HCT116 (cell line): ENCODE measurements at regions not wholly inside any gene's neighbourhood (a gene's known extent, or its start where the extent isn't known, plus 50 kb on each side); places are given as distances from the start of the nearest gene placed in this dataset.

Source experiments
- ATAC-seq: fragments of 200-7000 bp; cut with Tn5 transposase; 2 replicates; pipeline ENCODE4 v1.9.1; 2020; ENCODE audit warnings: mild to moderate bottlenecking, moderate library complexity
- BruUV-seq: library from RNA; stranded (reverse); fragments of 400-500 nt; replicated peaks from 2 replicates; lab custom pipeline; 2021; lab: Mats Ljungman, UMichigan
- CTCF ChIA-PET: fragments of 300-600 bp; sonication (Branson Sonifier 250); formaldehyde crosslinking; loops from one replicate; lab custom pipeline; 2021; ENCODE audit warnings: antibody characterized with exemption; lab: Charles Lee
- POLR2A ChIA-PET: fragments of 300-600, 350-600 bp; sonication (Branson Sonifier 250); formaldehyde crosslinking; loops from one replicate; lab custom pipeline; 2021; ENCODE audit warnings: antibody characterized with exemption; lab: Charles Lee
- RAD21 ChIA-PET, 2 experiments: fragments of 300-600 bp; sonication (Branson Sonifier 250); formaldehyde crosslinking; loops; one replicate each; lab custom pipeline; 2023; ENCODE audit warnings: low total read pairs in 2 of 2; ENCODE audit not compliant: uncharacterized antibody in 2 of 2, unreplicated experiment in 2 of 2, low non-redundant PET in 1 of 2; lab: Charles Lee
- DNase-seq: peaks from one replicate; pipeline ENCODE4 v3.0.0-alpha.2; 2010; ENCODE audit warnings: low read depth, low spot score
- H2AFZ ChIP-seq: fragments of 200-600 bp; shearing (Covaris generic), sonication (generic); 2 replicates; pipeline ENCODE4 v1.6.1; 2017; ENCODE audit warnings: low read depth, mixed run types, mixed read lengths, antibody characterized with exemption, low read length; ENCODE audit not compliant: poor library complexity, severe bottlenecking
- H3K27ac ChIP-seq: 2 replicates; pipeline ENCODE4 v1.5.1; 2012; ENCODE audit warnings: low read depth, low read length
- H3K27me3 ChIP-seq: fragments of 200-600 bp; sonication (generic); 2 replicates; pipeline ENCODE4 v1.6.1; 2016; ENCODE audit warnings: mixed run types, low read length, mixed read lengths; ENCODE audit not compliant: insufficient read depth
- H3K36me3 ChIP-seq, 2 experiments: fragments of 200-500 bp in 1 of 2; fragments of 200-600 bp in 1 of 2; sonication (Bioruptor generic) in 1 of 2; sonication (generic) in 1 of 2; 2 replicates each; pipeline versions ENCODE4 v1.5.1 to v1.6.1; 2014 to 2016; ENCODE audit warnings: low read length in 2 of 2, inconsistent platforms in 1 of 2, mixed read lengths in 1 of 2, mixed run types in 1 of 2; ENCODE audit not compliant: insufficient read depth in 2 of 2, control insufficient read depth in 1 of 2
- H3K4me1 ChIP-seq, 2 experiments: fragments of 200-600 bp in 1 of 2; sonication (generic) in 1 of 2; 2 replicates each; pipeline versions ENCODE4 v1.5.1 to v1.6.1; 2012 to 2017; ENCODE audit warnings: low read length in 2 of 2, inconsistent platforms in 1 of 2, mild to moderate bottlenecking in 1 of 2, mixed read lengths in 1 of 2, mixed run types in 1 of 2, moderate library complexity in 1 of 2; ENCODE audit not compliant: insufficient read depth in 2 of 2, control insufficient read depth in 1 of 2
- H3K4me2 ChIP-seq: fragments of 200-600 bp; sonication (generic); 2 replicates; pipeline ENCODE4 v1.6.1; 2017; ENCODE audit warnings: mixed run types, low read length, mixed read lengths
- H3K4me3 ChIP-seq, 2 experiments: fragments of 200-600 bp in 1 of 2; sonication (generic) in 1 of 2; replicated peaks in 1 of 2; 2 replicates each; pipeline ENCODE4 v1.5.1; 2011 to 2016; ENCODE audit warnings: low read length in 2 of 2, control low read depth in 1 of 2, low read depth in 1 of 2, mild to moderate bottlenecking in 1 of 2, mixed read lengths in 1 of 2, mixed run types in 1 of 2
- H3K79me2 ChIP-seq: fragments of 200-600 bp; sonication (generic); 2 replicates; pipeline ENCODE4 v1.6.1; 2017; ENCODE audit warnings: mild to moderate bottlenecking, mixed run types, low read length, moderate library complexity, mixed read lengths; ENCODE audit not compliant: insufficient read depth
- H3K9ac ChIP-seq: fragments of 200-600 bp; sonication (generic); 2 replicates; pipeline ENCODE4 v1.6.1; 2016; ENCODE audit warnings: low read length, mixed read lengths
- H3K9me2 ChIP-seq: fragments of 200-600 bp; sonication (generic), shearing (Covaris generic); 2 replicates; pipeline ENCODE4 v1.6.1; 2017; ENCODE audit warnings: mixed run types, mild to moderate bottlenecking, moderate library complexity; ENCODE audit not compliant: insufficient read depth
- H3K9me3 ChIP-seq, 2 experiments: fragments of 200-500 bp in 1 of 2; fragments of 200-600 bp in 1 of 2; sonication (Bioruptor generic) in 1 of 2; sonication (generic) in 1 of 2; 2 replicates each; pipeline ENCODE4 v1.6.1; 2014 to 2017; ENCODE audit warnings: low read length in 2 of 2, mixed read lengths in 2 of 2, inconsistent platforms in 1 of 2, low read depth in 1 of 2, mild to moderate bottlenecking in 1 of 2, mixed run types in 1 of 2, moderate library complexity in 1 of 2; ENCODE audit not compliant: control insufficient read depth in 1 of 2, insufficient read depth in 1 of 2
- H4K20me1 ChIP-seq: fragments of 200-600 bp; sonication (generic), shearing (Covaris generic); 2 replicates; pipeline ENCODE4 v1.6.1; 2017; ENCODE audit warnings: mixed run types, mild to moderate bottlenecking, moderate library complexity; ENCODE audit not compliant: insufficient read depth
- CBX3 ChIP-seq: IDR thresholded peaks from 2 replicates; pipeline ENCODE4 v1.6.1; 2012; ENCODE audit warnings: low read depth
- CEBPB ChIP-seq: IDR thresholded peaks from 2 replicates; pipeline ENCODE4 v1.6.1; 2012; ENCODE audit warnings: low read depth
- CTCF ChIP-seq, 3 experiments: fragments of 200-600 bp in 1 of 3; sonication (generic) in 1 of 3; IDR thresholded peaks in 2 of 3; conservative IDR thresholded peaks in 1 of 3; 2 replicates each; pipeline ENCODE4 v1.5.1; 2012 to 2017; ENCODE audit warnings: low read depth in 2 of 3, low read length in 2 of 3, antibody characterized with exemption in 1 of 3, borderline replicate concordance in 1 of 3, control low read depth in 1 of 3, mild to moderate bottlenecking in 1 of 3, mixed read lengths in 1 of 3, mixed run types in 1 of 3, moderate library complexity in 1 of 3; ENCODE audit not compliant: insufficient read depth in 1 of 3
- ELF1 ChIP-seq: IDR thresholded peaks from 2 replicates; pipeline ENCODE4 v1.6.1; 2012; ENCODE audit warnings: low read depth, borderline replicate concordance
- EZH2 ChIP-seq: fragments of 200-600 bp; sonication (generic); IDR thresholded peaks from 2 replicates; pipeline ENCODE4 v1.6.1; 2017; ENCODE audit warnings: antibody characterized with exemption, mixed run types
- EZH2phosphoT487 ChIP-seq: fragments of 200-600 bp; IDR thresholded peaks from 2 replicates; pipeline ENCODE4 v1.6.1; 2018; ENCODE audit warnings: antibody characterized with exemption, borderline replicate concordance
- JUND ChIP-seq: IDR thresholded peaks from 2 replicates; pipeline ENCODE4 v1.6.1; 2012
- POLR2A ChIP-seq: IDR thresholded peaks from 2 replicates; pipeline ENCODE4 v1.7.0; 2011; ENCODE audit warnings: borderline replicate concordance; ENCODE audit not compliant: insufficient read depth, insufficient read length; ENCODE audit errors: extremely low read depth
- ZFX ChIP-seq: fragments of 450-650 bp; IDR thresholded peaks from 2 replicates; pipeline ENCODE4 v1.6.1; 2017
- intact Hi-C: fragments of 100-400 bp; cut with micrococcal nuclease; formaldehyde crosslinking; loops from 2 replicates; pipeline ENCODE4 v1.10.0; 2022
- TF ChIP-seq, protein P1 (sequence below): IDR thresholded peaks from 2 replicates; pipeline ENCODE4 v1.6.1; 2012
- TF ChIP-seq, protein P2 (sequence below): IDR thresholded peaks from 2 replicates; pipeline ENCODE4 v1.6.1; 2012; ENCODE audit warnings: low read depth

- Histone ChIP-seq H3K79me2 (no peaks in the 10 kb centered on the region), H3K9me3 (peaks cover 0 to 4% of the 10 kb centered on the region in 2 experiments; a peak in 2 of 4 replicates), H4K20me1 (no peaks in the 10 kb centered on the region), H3K4me3 (no peak overlapping the region), H3K9ac (no peak overlapping the region), H3K27ac (no peak overlapping the region), H3K27me3 (no peaks in the 10 kb centered on the region), H3K4me1 (no peaks in the 10 kb centered on the region), H2AFZ (no peak overlapping the region), H3K36me3 (no peaks in the 10 kb centered on the region), H3K4me2 (no peak overlapping the region), H3K9me2 (no peaks in the 10 kb centered on the region)
- intact Hi-C loops, result no loop called here
- DNase-seq, result no peak
- no peak for ATAC-seq
- no peak for TF ChIP-seq ELF1
- no peak for TF ChIP-seq CTCF (IDR thresholded peaks at IDR 0.05 in 2 of 3, conservative IDR thresholded peaks at IDR 0.05 in 1 of 3; ENCODE audit: borderline replicate concordance in 1 of 3, insufficient read depth in 1 of 3, low read depth in 2 of 3, low read length in 2 of 3)
- no peak for TF ChIP-seq CBX3
- TF ChIP-seq JUND, result no peak
- no peak for TF ChIP-seq CEBPB
- TF ChIP-seq EZH2, result no peak
- TF ChIP-seq, protein P1, sequence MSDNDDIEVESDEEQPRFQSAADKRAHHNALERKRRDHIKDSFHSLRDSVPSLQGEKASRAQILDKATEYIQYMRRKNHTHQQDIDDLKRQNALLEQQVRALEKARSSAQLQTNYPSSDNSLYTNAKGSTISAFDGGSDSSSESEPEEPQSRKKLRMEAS, result no peak
- no peak for TF ChIP-seq POLR2A
- no peak for TF ChIP-seq ZFX
- ChIA-PET RAD21 (no interaction called here), CTCF (no interaction called here), POLR2A (no interaction called here)
- BruUV-seq, result no TSS peak
Observed at GRCh38 chr21:38083535-38083934, 167.3 kb upstream of the KCNJ6 start.

- RAD21 ChIA-PET, result no interaction called here
- CTCF ChIA-PET, result no interaction called here
- TF ChIP-seq EZH2phosphoT487, result no peak
- no peak for TF ChIP-seq CTCF (IDR thresholded peaks at IDR 0.05 in 2 of 3, conservative IDR thresholded peaks at IDR 0.05 in 1 of 3; ENCODE audit: borderline replicate concordance in 1 of 3, insufficient read depth in 1 of 3, low read depth in 2 of 3, low read length in 2 of 3)
- TF ChIP-seq, protein P2, sequence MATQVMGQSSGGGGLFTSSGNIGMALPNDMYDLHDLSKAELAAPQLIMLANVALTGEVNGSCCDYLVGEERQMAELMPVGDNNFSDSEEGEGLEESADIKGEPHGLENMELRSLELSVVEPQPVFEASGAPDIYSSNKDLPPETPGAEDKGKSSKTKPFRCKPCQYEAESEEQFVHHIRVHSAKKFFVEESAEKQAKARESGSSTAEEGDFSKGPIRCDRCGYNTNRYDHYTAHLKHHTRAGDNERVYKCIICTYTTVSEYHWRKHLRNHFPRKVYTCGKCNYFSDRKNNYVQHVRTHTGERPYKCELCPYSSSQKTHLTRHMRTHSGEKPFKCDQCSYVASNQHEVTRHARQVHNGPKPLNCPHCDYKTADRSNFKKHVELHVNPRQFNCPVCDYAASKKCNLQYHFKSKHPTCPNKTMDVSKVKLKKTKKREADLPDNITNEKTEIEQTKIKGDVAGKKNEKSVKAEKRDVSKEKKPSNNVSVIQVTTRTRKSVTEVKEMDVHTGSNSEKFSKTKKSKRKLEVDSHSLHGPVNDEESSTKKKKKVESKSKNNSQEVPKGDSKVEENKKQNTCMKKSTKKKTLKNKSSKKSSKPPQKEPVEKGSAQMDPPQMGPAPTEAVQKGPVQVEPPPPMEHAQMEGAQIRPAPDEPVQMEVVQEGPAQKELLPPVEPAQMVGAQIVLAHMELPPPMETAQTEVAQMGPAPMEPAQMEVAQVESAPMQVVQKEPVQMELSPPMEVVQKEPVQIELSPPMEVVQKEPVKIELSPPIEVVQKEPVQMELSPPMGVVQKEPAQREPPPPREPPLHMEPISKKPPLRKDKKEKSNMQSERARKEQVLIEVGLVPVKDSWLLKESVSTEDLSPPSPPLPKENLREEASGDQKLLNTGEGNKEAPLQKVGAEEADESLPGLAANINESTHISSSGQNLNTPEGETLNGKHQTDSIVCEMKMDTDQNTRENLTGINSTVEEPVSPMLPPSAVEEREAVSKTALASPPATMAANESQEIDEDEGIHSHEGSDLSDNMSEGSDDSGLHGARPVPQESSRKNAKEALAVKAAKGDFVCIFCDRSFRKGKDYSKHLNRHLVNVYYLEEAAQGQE, result no peak
Observed at GRCh38 chr21:38086580-38086979, 170.2 kb upstream of the KCNJ15 start.

More at GRCh38 chr21:38086580-38086979, 170.2 kb upstream of the KCNJ15 start:
- no peak for DNase-seq
- Histone ChIP-seq H3K9me3 (peaks cover 0 to 10% of the 10 kb centered on the region in 2 experiments; a peak in 1 of 4 replicates), H3K27ac (no peak overlapping the region), H4K20me1 (no peaks in the 10 kb centered on the region), H3K4me3 (no peak overlapping the region), H3K9ac (no peak overlapping the region), H3K4me2 (no peak overlapping the region), H3K27me3 (no peaks in the 10 kb centered on the region), H3K79me2 (no peaks in the 10 kb centered on the region), H3K9me2 (no peaks in the 10 kb centered on the region), H3K36me3 (no peaks in the 10 kb centered on the region), H3K4me1 (no peaks in the 10 kb centered on the region), H2AFZ (no peak overlapping the region)
- intact Hi-C loops, result no loop called here
- ATAC-seq, result no peak
- POLR2A ChIA-PET, result no interaction called here
- no TSS peak for BruUV-seq
